Stimulated activated CD4-positive, alpha-beta T cell treated with anti-CD3 and anti-CD28 coated beads, Interleukin-15, amount 100 ng/mL, for 24 hours (primary cell): ENCODE measurements at regions not wholly inside any gene's neighbourhood (a gene's known extent, or its start where the extent isn't known, plus 50 kb on each side); places are given as distances from the start of the nearest gene placed in this dataset.

Source experiments
- DNase-seq: peaks from one replicate; pipeline ENCODE4 v3.0.0-alpha.2; 2020

DNA sequence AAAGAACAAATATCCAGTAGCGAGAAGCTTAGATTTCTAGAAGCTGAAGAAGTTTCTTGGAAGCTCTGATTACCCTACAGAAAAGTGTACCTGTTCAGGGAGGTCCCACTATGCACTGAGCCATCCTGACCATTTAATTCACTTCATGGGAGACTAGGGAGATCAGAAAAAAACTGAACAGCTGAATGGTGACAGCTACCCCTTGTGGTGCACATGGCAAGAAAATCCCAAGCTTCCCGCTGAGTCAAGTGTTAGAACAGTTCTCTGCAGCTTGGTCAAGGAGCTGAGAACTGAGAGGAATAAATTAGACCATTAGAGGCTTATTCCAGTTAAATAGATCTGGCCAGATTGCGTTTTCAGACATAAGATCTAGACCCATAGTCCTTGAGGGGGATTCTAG lies 197.2 kb upstream of the VEPH1 start:
- DNase-seq = no peak

DNA sequence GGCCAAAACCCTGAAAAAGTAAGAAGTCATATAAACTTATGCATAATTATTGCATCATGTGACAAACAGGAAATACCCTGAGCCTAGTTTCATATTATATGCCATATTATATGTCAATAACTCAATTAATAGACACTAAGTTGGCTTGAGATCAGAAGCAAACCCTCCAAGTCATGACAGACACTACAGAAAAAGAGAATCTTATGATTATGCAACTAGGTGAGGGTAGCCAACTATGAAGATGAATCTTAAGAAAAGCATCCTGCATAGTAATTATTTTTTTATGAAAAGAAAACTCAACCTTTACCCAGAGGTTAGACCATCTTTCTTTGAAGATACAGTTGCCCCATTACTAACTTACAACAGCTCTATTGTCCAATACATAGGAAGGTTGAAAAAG lies 192.4 kb upstream of the VEPH1 start:
- no peak for DNase-seq

- DNase-seq = no peak
These were observed 191.9 kb upstream of the VEPH1 start for GRCh38 chr3:157695103-157695502.

DNA sequence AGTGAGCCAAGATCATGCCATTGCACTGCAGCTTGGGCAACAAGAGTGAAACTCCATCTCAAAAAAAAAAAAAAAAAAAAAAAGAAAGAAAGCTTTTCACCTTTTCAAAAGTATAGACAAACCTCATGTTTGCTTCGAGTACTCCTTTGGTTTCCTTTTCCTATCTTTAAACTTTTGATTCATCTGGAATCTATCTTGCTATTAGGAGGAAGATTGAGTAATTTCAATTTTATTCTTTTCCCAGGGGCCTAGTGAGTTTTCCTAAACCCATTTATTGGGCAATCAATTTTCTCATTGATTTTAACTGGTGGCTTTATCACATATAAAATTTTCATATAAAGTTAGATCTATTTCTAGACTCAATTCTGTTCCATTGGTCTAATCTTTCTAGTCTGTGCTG lies 190.5 kb upstream of the VEPH1 start:
- DNase-seq = no peak

GRCh38 chr3:157692468-157692867 lies 189.3 kb upstream of the VEPH1 start:
- no peak for DNase-seq

DNA sequence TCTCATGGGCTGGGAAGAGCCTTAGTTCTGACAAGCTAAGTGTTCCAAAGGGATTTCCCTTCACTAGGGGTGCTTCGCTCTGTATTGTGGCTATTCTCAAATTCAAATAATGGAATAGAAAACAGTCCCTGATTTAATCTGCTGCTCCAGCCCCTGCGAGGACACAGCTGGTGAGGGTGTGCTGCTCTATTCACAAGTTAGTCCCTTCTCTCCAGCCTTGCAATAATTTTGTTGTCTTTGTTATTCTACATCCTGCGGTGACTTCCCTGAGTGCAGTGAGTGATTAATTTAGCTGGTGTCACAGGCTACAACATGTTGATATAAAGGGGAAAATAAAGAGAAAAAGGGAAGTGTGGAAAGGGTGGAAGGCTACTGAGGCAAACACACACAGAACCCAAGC lies 180.5 kb upstream of the VEPH1 start:
- DNase-seq = no peak

DNA sequence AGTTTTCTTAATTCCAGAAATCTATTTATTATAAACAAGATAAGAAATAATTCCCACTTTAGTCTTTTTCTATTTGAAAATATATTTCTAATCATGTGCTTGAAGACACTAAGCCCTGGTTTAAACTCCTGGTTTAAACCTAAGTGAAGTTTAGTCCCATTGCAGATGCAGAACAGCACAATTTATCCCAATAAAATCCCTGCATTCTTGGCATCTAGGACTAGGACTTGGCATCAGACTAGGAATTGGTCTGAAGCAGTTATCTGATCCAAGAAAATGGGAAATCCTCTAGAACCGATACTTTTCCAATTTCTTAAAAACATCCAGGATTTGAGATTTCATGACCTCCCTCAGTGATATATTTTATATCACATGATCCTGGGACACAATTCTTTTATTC lies 168.8 kb upstream of the VEPH1 start:
- no peak for DNase-seq

DNA sequence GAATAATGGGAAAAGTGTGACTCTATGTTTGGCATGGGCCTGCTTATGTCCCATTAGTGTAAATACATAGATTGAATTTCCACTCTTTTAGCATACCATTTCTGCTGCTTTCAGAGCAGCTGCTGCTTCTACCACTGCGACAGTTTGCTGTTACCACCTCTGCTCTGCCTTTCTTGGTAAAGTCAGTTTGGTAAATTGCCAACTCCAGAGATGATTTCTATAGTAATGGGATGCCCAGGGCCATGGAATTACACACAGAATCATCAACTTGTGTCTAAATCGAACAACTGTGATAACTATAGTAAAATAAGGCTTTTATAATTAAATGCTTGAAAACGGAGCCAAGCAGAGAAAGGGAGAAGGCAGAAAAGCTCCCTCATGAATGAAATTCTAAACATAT lies 168.4 kb upstream of the VEPH1 start:
- DNase-seq = no peak

- no peak for DNase-seq
These were observed 166.2 kb upstream of the VEPH1 start for GRCh38 chr3:157669416-157669815.

- no peak for DNase-seq
These were observed 164.3 kb upstream of the VEPH1 start for GRCh38 chr3:157667493-157667892.

DNA sequence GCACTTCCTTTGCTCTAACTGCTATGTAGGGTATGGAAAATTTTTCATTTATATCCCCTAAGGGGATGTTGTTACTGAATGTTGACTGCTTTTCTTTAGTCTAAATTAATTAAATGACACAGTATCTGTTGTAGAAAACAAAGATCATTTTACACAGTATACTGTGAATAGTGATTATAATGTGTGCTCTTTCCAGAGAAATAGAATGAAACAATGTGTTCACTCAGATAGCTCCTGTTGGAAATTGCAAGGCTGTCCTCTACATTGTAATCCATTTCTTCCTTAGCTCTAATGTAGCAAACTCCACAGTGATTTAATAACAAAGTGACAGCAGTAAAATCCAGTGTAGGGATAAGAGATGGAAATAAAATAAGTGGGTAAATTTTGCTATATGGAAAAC lies 159.0 kb upstream of the VEPH1 start:
- no peak for DNase-seq

GRCh38 chr3:157660847-157661246 lies 157.6 kb upstream of the VEPH1 start:
- DNase-seq = no peak

DNA sequence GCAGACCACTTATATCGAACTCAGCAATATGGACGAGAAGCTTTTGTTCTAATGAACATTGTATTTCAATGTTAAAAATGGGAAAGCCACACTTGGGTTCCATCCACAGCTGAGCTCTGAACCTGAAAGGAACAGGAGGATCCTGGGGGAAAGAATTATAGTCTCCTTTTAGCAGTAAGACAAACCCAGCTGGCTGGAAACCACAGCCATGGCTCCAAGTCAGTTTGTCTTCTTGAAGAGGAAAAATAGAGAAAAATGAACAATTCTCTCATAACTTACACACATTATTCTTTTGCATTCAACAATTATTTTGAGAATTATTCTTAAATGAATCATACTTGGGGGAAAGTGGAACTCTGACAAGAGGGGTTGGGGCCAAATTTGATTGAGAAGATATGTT lies 149.2 kb upstream of the VEPH1 start:
- no peak for DNase-seq

DNA sequence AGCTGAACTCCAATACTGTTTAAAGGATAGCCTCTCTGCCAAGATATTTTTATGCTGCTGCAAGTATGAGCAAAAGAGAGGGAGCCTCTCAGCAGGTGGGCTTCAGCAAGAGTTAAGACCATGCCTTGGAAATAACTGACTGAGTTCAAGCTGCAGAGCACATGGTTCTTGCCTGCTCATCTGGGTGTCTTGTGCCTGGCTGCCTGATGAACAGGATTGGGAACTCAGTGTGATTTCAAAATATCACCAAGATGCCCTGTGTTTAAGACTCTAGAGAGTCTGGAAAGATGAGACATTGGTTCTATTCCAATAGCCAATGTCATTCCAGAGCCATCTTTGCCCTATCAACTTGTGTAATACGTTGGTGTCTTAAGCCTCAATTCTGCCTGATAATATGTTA lies 147.5 kb upstream of the VEPH1 start:
- DNase-seq = no peak

DNA sequence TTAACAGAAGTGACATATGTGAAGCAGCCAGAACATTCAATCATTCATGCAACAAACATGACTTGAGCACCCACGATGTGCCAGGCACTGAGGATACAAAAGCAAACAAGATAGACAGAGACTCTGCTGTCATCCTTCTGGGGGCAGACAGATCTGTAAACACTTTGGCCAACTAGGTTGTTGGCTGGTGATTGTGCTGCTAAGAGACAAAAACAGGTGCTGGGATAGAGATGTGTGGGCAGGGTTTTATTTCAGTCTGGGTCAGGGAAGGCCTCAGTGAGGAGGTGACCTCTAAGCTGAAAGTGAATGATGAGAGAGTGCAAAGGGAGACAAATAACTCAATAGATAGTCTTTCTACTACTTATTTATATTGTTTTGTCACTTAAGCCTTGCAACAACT lies 147.0 kb upstream of the VEPH1 start:
- no peak for DNase-seq

GRCh38 chr3:157649511-157649910 lies 146.3 kb upstream of the VEPH1 start:
- no peak for DNase-seq

DNA sequence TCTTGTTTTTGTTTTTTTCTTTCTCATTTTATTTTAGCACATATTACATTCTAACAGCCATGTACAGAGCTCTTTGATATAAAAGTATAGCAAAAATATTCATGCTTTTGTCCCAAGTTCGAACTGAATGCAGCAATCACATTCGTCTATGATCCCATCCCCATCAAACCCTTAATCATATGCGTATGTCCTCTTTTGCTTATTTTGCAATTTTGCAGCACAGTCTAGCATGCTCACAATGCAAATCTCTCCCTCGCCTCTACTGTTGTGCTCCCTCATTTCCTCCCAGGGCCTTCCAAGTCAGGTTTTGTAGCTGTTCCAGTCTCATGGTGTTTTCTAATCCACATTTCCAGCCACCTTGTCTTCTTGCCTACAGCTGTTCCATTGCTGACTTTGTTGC lies 144.6 kb upstream of the VEPH1 start:
- DNase-seq = no peak

DNA sequence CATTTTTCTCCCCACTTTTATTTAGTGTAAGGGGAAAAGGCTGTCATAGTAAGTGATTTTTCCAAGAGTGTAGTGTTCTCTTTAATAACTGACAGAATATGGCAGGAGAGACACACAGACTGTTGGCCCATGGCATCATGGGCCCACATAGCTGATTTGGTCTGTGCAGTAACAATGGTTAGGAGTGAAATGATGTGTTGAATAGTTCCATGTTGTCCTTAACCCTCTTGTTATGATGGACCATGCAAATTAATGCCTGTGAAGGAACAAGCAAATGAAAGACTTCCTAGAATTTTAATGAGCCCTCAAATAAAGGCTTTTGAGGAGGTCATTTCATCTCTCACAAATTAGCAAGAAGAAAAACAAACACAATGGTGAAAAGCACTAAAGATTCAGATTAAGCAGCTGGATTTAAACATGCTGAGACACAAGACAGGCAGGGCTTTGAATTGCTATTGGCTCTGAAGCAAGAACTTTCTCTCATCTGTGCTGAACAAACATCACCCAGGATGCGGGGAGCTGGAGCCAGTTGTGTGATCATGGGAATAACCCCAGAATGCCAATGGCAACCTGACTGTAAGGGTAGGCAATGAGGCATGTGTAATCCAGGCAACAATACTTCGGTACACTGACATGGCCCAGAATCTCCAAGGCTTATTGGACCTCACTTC lies 136.7 kb upstream of the VEPH1 start:
- no peak for DNase-seq

- DNase-seq = no peak
These were observed 134.7 kb upstream of the VEPH1 start for GRCh38 chr3:157637866-157638265.

DNA sequence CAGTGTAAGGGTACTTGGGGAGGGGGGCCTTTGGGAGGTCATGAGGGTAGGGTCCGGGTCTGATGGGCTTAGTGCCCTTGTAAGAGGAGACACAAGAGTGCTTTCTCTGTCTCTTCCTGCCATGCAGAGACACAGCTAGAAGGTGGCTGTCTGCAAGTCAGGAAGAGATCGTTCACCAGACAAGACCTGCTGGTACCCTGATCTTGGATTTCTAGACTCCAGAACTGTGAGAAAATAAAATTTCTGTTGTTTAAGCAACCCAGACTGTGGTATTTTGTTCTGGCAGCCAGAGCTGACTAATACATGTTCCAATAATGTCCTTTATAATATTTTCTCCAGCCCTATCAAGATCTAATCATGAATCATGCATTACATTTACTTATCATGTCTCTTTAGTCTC lies 130.0 kb upstream of the VEPH1 start:
- DNase-seq = no peak

DNA sequence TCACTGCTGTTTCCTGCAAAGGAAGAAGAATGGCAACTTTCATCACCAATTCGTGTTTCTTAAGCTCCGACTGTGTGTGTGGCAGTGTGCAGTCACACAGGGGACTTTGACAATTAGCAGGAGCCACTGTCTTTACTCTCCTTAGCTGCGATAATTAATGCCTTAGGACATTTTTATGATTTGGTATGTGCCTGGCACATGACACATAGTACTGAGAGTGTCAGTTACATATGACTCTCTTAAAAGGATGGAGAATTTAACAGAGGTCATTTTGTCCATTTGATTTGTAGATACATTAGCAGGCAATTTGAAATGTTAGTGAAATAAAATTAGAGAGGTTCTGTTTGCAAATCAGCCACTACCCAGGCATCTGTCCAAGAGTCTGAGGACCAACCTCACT lies 128.9 kb upstream of the VEPH1 start:
- no peak for DNase-seq

DNA sequence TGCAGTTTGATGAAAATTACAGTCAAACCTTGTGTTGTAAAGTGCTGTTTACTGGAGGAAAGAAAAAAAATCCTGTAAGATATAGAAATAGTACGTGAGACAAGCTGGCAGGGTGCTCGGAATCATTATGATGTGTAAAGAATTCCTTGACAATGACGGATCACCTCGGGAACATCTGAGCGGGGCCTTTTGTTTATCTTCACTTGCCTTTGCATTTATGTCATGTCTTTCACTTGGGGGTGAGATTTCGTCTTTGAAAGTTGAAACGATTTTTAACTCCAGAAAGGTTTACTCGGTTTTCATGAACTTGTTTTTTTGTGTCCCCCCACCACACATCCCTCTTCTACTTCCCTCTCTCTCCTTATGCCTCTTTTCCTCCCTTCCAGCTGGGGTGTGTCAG lies 128.3 kb upstream of the VEPH1 start:
- DNase-seq = no peak

GRCh38 chr3:157626817-157627216 lies 123.6 kb upstream of the VEPH1 start:
- no peak for DNase-seq

- no peak for DNase-seq
These were observed 121.6 kb upstream of the VEPH1 start for GRCh38 chr3:157624801-157625200.

- DNase-seq = no peak
These were observed 115.7 kb upstream of the VEPH1 start for GRCh38 chr3:157618886-157619285.
